Right lobe of liver (tissue), 4 donors: ENCODE measurements at regions not wholly inside any gene's neighbourhood (a gene's known extent, or its start where the extent isn't known, plus 50 kb on each side); places are given as distances from the start of the nearest gene placed in this dataset.

Source experiments
- CTCF ChIP-seq, 4 donors: fragments of 200-600 bp in 3 of 4; fragments of 450-650 bp in 1 of 4; IDR thresholded peaks; one replicate each; pipeline versions ENCODE4 v1.5.1 to v1.8.0; 2016 to 2022; ENCODE audit warnings: antibody characterized with exemption in 4 of 4, mild to moderate bottlenecking in 2 of 4
- POLR2A ChIP-seq: fragments of 450-650 bp; IDR thresholded peaks from one replicate; pipeline ENCODE4 v1.6.1; 2017; ENCODE audit warnings: antibody characterized with exemption, mild to moderate bottlenecking
- donor health status: DM: no; HTN: no; CAD: no.
- donor health status: DM: no; HTN: no; CAD: no.
- donor health status: DM: no; HTN: yes; CAD: no.

- TF ChIP-seq CTCF (IDR thresholded peaks at IDR 0.05) = no peak
- no peak for TF ChIP-seq POLR2A
Measured at GRCh38 chr2:66761826-66762225, 326.9 kb downstream of the MEIS1 start.
